ENCODE measurements at regions not wholly inside any gene's neighbourhood (a gene's known extent, or its start where the extent isn't known, plus 50 kb on each side); places are given as distances from the start of the nearest gene placed in this dataset.

GRCh38 chr12:33828326-33828725 is 194.0 kb upstream of the ALG10 start:
- FAIRE-seq (no peak), DNase-seq (ENCODE audit: low spot score) (no peak), ATAC-seq (no peak)
- H3K27me3 ChIP-seq (ENCODE audit: control insufficient read depth in 1 of 2, insufficient read depth in 2 of 2, low read length in 2 of 2): no peaks in the 10 kb centered on the region
- ChIA-PET POLR2A (no interaction called here), CTCF (ENCODE audit: low intra/inter-chr PET ratio, low total read pairs) (no interaction called here)
- WGBS (ENCODE audit: low lambda C conversion rate): 0% methylated on average over 1 of the region's 1 CpG
- intact Hi-C loops (cut with micrococcal nuclease; ENCODE audit: unreplicated experiment) (no loop called here), in situ Hi-C loops (cut with HindIII; ENCODE audit: extremely low pct_ligation_motif_present, low pct_unique_long_range_greater_than_20kb) (no loop called here)
- no TSS peak for BruUV-seq (replicated peaks)
- no peak overlapping the region for H3K9ac ChIP-seq (ENCODE audit: insufficient read depth, low read depth, low read length)
- peaks cover 14% of the 10 kb centered on the region for H3K9me3 ChIP-seq (ENCODE audit: low read length)
- TF ChIP-seq XBP1 (CRISPR knock-in tag; IDR thresholded peaks at IDR 0.05) (no peak), SRY (CRISPR knock-in tag; IDR thresholded peaks at IDR 0.05) (no peak), TEAD2 (CRISPR knock-in tag; IDR thresholded peaks at IDR 0.05) (no peak)
- H3K4me3 ChIP-seq (replicated peaks in 1 of 3; ENCODE audit: insufficient read depth in 1 of 3, low read depth in 2 of 3, low read length in 3 of 3): no peak overlapping the region
- no peak overlapping the region for H3K4me2 ChIP-seq (ENCODE audit: low read depth, low read length)
- no peak overlapping the region for H3K27ac ChIP-seq (ENCODE audit: extremely low read length, insufficient read depth, low read length)
- no peak overlapping the region for H2AFZ ChIP-seq (ENCODE audit: low read length)
- no peaks in the 10 kb centered on the region for H3K36me3 ChIP-seq (replicated peaks in 1 of 2; ENCODE audit: control insufficient read depth in 1 of 2, insufficient read depth in 2 of 2, low read length in 2 of 2)
- no peaks in the 10 kb centered on the region for H3K4me1 ChIP-seq (ENCODE audit: insufficient read depth, low read length)
- no peaks in the 10 kb centered on the region for H4K20me1 ChIP-seq (ENCODE audit: insufficient read depth, low read length)
- H3K79me2 ChIP-seq (ENCODE audit: insufficient read depth, low read length): no peaks in the 10 kb centered on the region

- intact Hi-C loops (cut with micrococcal nuclease; ENCODE audit: unreplicated experiment) (no loop called here), in situ Hi-C loops (cut with HindIII; ENCODE audit: extremely low pct_ligation_motif_present, low pct_unique_long_range_greater_than_20kb) (no loop called here)
- no peak for DNase-seq (ENCODE audit: low spot score)
- Histone ChIP-seq H3K9ac (ENCODE audit: insufficient read depth, low read depth, low read length) (no peak overlapping the region), H3K9me3 (ENCODE audit: low read length) (peaks cover 12% of the 10 kb centered on the region), H3K4me3 (replicated peaks in 1 of 3; ENCODE audit: insufficient read depth in 1 of 3, low read depth in 2 of 3, low read length in 3 of 3) (no peak overlapping the region), H3K79me2 (ENCODE audit: insufficient read depth, low read length) (no peaks in the 10 kb centered on the region), H3K27me3 (ENCODE audit: control insufficient read depth in 1 of 2, insufficient read depth in 2 of 2, low read length in 2 of 2) (no peaks in the 10 kb centered on the region), H3K4me2 (ENCODE audit: low read depth, low read length) (no peak overlapping the region), H4K20me1 (ENCODE audit: insufficient read depth, low read length) (no peaks in the 10 kb centered on the region), H2AFZ (ENCODE audit: low read length) (no peak overlapping the region), H3K27ac (ENCODE audit: extremely low read length, insufficient read depth, low read length) (no peak overlapping the region), H3K4me1 (ENCODE audit: insufficient read depth, low read length) (no peaks in the 10 kb centered on the region), H3K36me3 (replicated peaks in 1 of 2; ENCODE audit: control insufficient read depth in 1 of 2, insufficient read depth in 2 of 2, low read length in 2 of 2) (no peaks in the 10 kb centered on the region)
- WGBS (ENCODE audit: low lambda C conversion rate): 35% methylated on average over 2 of the region's 2 CpGs
- BruUV-seq (replicated peaks): no TSS peak
- TF ChIP-seq ZNF775 (CRISPR knock-in tag; IDR thresholded peaks at IDR 0.05; ENCODE audit: borderline replicate concordance): no peak
- TF ChIP-seq RARG (CRISPR knock-in tag; IDR thresholded peaks at IDR 0.05; ENCODE audit: low read depth): no peak
- no peak for TF ChIP-seq CREM (IDR thresholded peaks at IDR 0.05)
- TF ChIP-seq CREM (CRISPR knock-in tag; IDR thresholded peaks at IDR 0.05): no peak
- no peak for TF ChIP-seq ZMYM2 (CRISPR knock-in tag; IDR thresholded peaks at IDR 0.05)
- TF ChIP-seq ZFP91 (CRISPR knock-in tag; IDR thresholded peaks at IDR 0.05; ENCODE audit: borderline replicate concordance): no peak
- no peak for TF ChIP-seq UBTF (CRISPR knock-in tag; IDR thresholded peaks at IDR 0.05)
- CTCF ChIA-PET (ENCODE audit: low intra/inter-chr PET ratio, low total read pairs): no interaction called here
- POLR2A ChIA-PET: no interaction called here
- no peak for ATAC-seq
- no peak for FAIRE-seq
Measured at GRCh38 chr12:33830070-33830469, 192.2 kb upstream of the ALG10 start.

All from HepG2 (cell line).